PFSK-1 (cell line): ENCODE measurements at regions not wholly inside any gene's neighbourhood (a gene's known extent, or its start where the extent isn't known, plus 50 kb on each side); places are given as distances from the start of the nearest gene placed in this dataset.

Source experiments
- FOXP2 ChIP-seq: optimal IDR thresholded peaks from 2 replicates; pipeline ENCODE3; 2011; ENCODE audit warnings: borderline replicate concordance, control low read depth, inconsistent platforms; ENCODE audit not compliant: insufficient read depth; ENCODE audit errors: extremely low read length, extremely low read depth
- POLR2AphosphoS5 ChIP-seq: IDR thresholded peaks from 2 replicates; pipeline ENCODE4 v1.6.1; 2012; ENCODE audit warnings: low read depth, mild to moderate bottlenecking, control low read depth, low read length, moderate library complexity
- REST ChIP-seq, 2 experiments: IDR thresholded peaks; 2 replicates each; pipeline versions ENCODE4 v1.6.1 to v1.8.0; 2011 to 2012; ENCODE audit warnings: low read depth in 2 of 2, low read length in 2 of 2, control low read depth in 1 of 2, inconsistent platforms in 1 of 2, mild to moderate bottlenecking in 1 of 2, moderate library complexity in 1 of 2; ENCODE audit not compliant: insufficient read depth in 1 of 2
- SIN3A ChIP-seq: IDR thresholded peaks from 2 replicates; pipeline ENCODE4 v1.6.1; 2012; ENCODE audit warnings: mild to moderate bottlenecking, low read length, moderate library complexity, borderline replicate concordance; ENCODE audit not compliant: insufficient read depth
- TAF1 ChIP-seq: IDR thresholded peaks from 2 replicates; pipeline ENCODE4 v1.6.1; 2012; ENCODE audit warnings: low read length, control low read depth, borderline replicate concordance; ENCODE audit not compliant: insufficient read depth

GRCh38 chr6:155770856-155771255 is 315.2 kb upstream of the NOX3 start:
- TF ChIP-seq FOXP2 (no peak), POLR2AphosphoS5 (no peak), REST (IDR thresholded peaks at IDR 0.05; ENCODE audit: insufficient read depth in 1 of 2, low read depth in 2 of 2, low read length in 2 of 2) (no peak), SIN3A (no peak), TAF1 (no peak)

GRCh38 chr6:155770313-155770712 is 314.7 kb upstream of the NOX3 start:
- TF ChIP-seq FOXP2: no peak
- TF ChIP-seq POLR2AphosphoS5: no peak
- TF ChIP-seq TAF1: no peak
- no peak for TF ChIP-seq REST (IDR thresholded peaks at IDR 0.05; ENCODE audit: insufficient read depth in 1 of 2, low read depth in 2 of 2, low read length in 2 of 2)
- no peak for TF ChIP-seq SIN3A

- TF ChIP-seq POLR2AphosphoS5: no peak
- no peak for TF ChIP-seq TAF1
- no peak for TF ChIP-seq SIN3A
Observed at GRCh38 chr6:155765275-155766194, 309.9 kb upstream of the NOX3 start.

GRCh38 chr6:155762649-155763048 is 307.0 kb upstream of the NOX3 start:
- TF ChIP-seq SIN3A (no peak), TAF1 (no peak)

- TF ChIP-seq SIN3A (no peak), FOXP2 (no peak), REST (IDR thresholded peaks at IDR 0.05; ENCODE audit: insufficient read depth in 1 of 2, low read depth in 2 of 2, low read length in 2 of 2) (no peak), POLR2AphosphoS5 (no peak), TAF1 (no peak)
Observed at GRCh38 chr6:155755452-155755851, 299.8 kb upstream of the NOX3 start.

GRCh38 chr6:155747491-155747890 is 291.9 kb upstream of the NOX3 start:
- no peak for TF ChIP-seq FOXP2
- TF ChIP-seq TAF1: no peak
- TF ChIP-seq POLR2AphosphoS5: no peak
- TF ChIP-seq REST (IDR thresholded peaks at IDR 0.05; ENCODE audit: insufficient read depth in 1 of 2, low read depth in 2 of 2, low read length in 2 of 2): no peak
- TF ChIP-seq SIN3A: no peak
